Neural crest cell (in vitro differentiated cells): ENCODE measurements at regions not wholly inside any gene's neighbourhood (a gene's known extent, or its start where the extent isn't known, plus 50 kb on each side); places are given as distances from the start of the nearest gene placed in this dataset.

Source experiments
- DNase-seq: peaks from one replicate; pipeline ENCODE4 v3.0.0; 2021; ENCODE audit warnings: low read depth, mixed read lengths, low spot score
- H3K27ac Mint-ChIP-seq: one replicate; pipeline ENCODE4 v1.8.0; 2021; ENCODE audit warnings: mild to moderate bottlenecking, mixed read lengths; ENCODE audit not compliant: unreplicated experiment
- H3K27me3 Mint-ChIP-seq: 2 replicates; pipeline ENCODE4 v1.8.0; 2021; ENCODE audit warnings: low read depth, mild to moderate bottlenecking, mixed read lengths
- H3K36me3 Mint-ChIP-seq: 2 replicates; pipeline ENCODE4 v1.8.0; 2021; ENCODE audit warnings: low read depth, mild to moderate bottlenecking, mixed read lengths
- H3K4me1 Mint-ChIP-seq: 2 replicates; pipeline ENCODE4 v1.8.0; 2021; ENCODE audit warnings: mixed read lengths
- H3K4me3 Mint-ChIP-seq: one replicate; pipeline ENCODE4 v1.8.0; 2021; ENCODE audit warnings: mild to moderate bottlenecking, mixed read lengths
- H3K9me3 Mint-ChIP-seq: 2 replicates; pipeline ENCODE4 v1.8.0; 2021; ENCODE audit warnings: mixed read lengths
- CTCF ChIP-seq: fragments of 200-600 bp; sonication (generic); conservative IDR thresholded peaks from 2 replicates; pipeline ENCODE4 v1.5.0; 2021; ENCODE audit warnings: antibody characterized with exemption, mild to moderate bottlenecking

- Mint-ChIP-seq H3K27ac (no peak overlapping the region), H3K9me3 (no peaks in the 10 kb centered on the region), H3K4me3 (no peak overlapping the region), H3K27me3 (no peaks in the 10 kb centered on the region), H3K4me1 (peaks cover 42% of the 10 kb centered on the region), H3K36me3 (no peaks in the 10 kb centered on the region)
- TF ChIP-seq CTCF = no peak
- no peak for DNase-seq
Observed at GRCh38 chr2:12429779-12430406, 286.8 kb upstream of the TRIB2 start.

GRCh38 chr2:12430407-12431133 is 286.2 kb upstream of the TRIB2 start:
- no peaks in the 10 kb centered on the region for H3K9me3 Mint-ChIP-seq
- no peak overlapping the region for H3K4me3 Mint-ChIP-seq
- H3K27ac Mint-ChIP-seq = no peak overlapping the region
- TF ChIP-seq CTCF = no peak
- H3K27me3 Mint-ChIP-seq = no peaks in the 10 kb centered on the region
- no peak for DNase-seq
- H3K4me1 Mint-ChIP-seq = peaks cover 40% of the 10 kb centered on the region
- H3K36me3 Mint-ChIP-seq = no peaks in the 10 kb centered on the region

- no peak for TF ChIP-seq CTCF
- Mint-ChIP-seq H3K4me3 (no peak overlapping the region), H3K36me3 (no peaks in the 10 kb centered on the region), H3K27ac (no peak overlapping the region), H3K27me3 (no peaks in the 10 kb centered on the region), H3K9me3 (no peaks in the 10 kb centered on the region), H3K4me1 (peaks cover 34% of the 10 kb centered on the region)
- no peak for DNase-seq
Observed at GRCh38 chr2:12432985-12433625, 283.6 kb upstream of the TRIB2 start.

- TF ChIP-seq CTCF = no peak
- Mint-ChIP-seq H3K4me3 (no peak overlapping the region), H3K4me1 (peaks cover 29% of the 10 kb centered on the region), H3K27me3 (no peaks in the 10 kb centered on the region), H3K36me3 (no peaks in the 10 kb centered on the region), H3K27ac (no peak overlapping the region), H3K9me3 (no peaks in the 10 kb centered on the region)
- no peak for DNase-seq
Observed at GRCh38 chr2:12433626-12433990, 283.1 kb upstream of the TRIB2 start.

GRCh38 chr2:12434630-12435098 is 282.1 kb upstream of the TRIB2 start:
- Mint-ChIP-seq H3K9me3 (no peaks in the 10 kb centered on the region), H3K4me1 (peaks cover 18% of the 10 kb centered on the region), H3K27ac (no peak overlapping the region), H3K4me3 (no peak overlapping the region), H3K27me3 (no peaks in the 10 kb centered on the region), H3K36me3 (no peaks in the 10 kb centered on the region)
- TF ChIP-seq CTCF = no peak
- no peak for DNase-seq
